ENCODE measurements at regions not wholly inside any gene's neighbourhood (a gene's known extent, or its start where the extent isn't known, plus 50 kb on each side); places are given as distances from the start of the nearest gene placed in this dataset.

- no peak for TF ChIP-seq CTCF (IDR thresholded peaks at IDR 0.05)
- TF ChIP-seq POLR2A (IDR thresholded peaks at IDR 0.05), result no peak
These were observed 282.8 kb upstream of the LRRN1 start for GRCh38 chr3:3516384-3516783.
